CD4-positive, alpha-beta T cell (primary cell): ENCODE measurements at regions not wholly inside any gene's neighbourhood (a gene's known extent, or its start where the extent isn't known, plus 50 kb on each side); places are given as distances from the start of the nearest gene placed in this dataset.

Experiments used
- ATAC-seq: fragments of 200-7000 bp; cut with Tn5 transposase; one replicate; pipeline ENCODE4 v1.10.0; 2022; ENCODE audit warnings: mild to moderate bottlenecking; ENCODE audit not compliant: poor library complexity
- CTCF ChIA-PET: fragments of 350-600 bp; sonication (Branson Sonifier 250); formaldehyde crosslinking; loops from one replicate; lab custom pipeline; 2021; ENCODE audit warnings: antibody characterized with exemption, inconsistent platforms; lab: Charles Lee
- POLR2A ChIA-PET: fragments of 350-600 bp; sonication (Branson Sonifier 250); formaldehyde crosslinking; loops from one replicate; lab custom pipeline; 2021; ENCODE audit warnings: antibody characterized with exemption, inconsistent platforms; lab: Charles Lee
- DNase-seq, 14 experiments: peaks; one replicate each; pipeline ENCODE4 v3.0.0-alpha.2; 2013 to 2020; ENCODE audit warnings: mixed read lengths in 2 of 14
- H3K27ac ChIP-seq, 2 donors: one replicate each; pipeline versions ENCODE4 v1.5.1 to v1.7.0; 2013; ENCODE audit warnings: low read length in 2 of 2, low read depth in 1 of 2, mild to moderate bottlenecking in 1 of 2
- H3K27me3 ChIP-seq, 2 experiments: 1 replicate in 1 of 2; 2 replicates in 1 of 2; pipeline versions ENCODE4 v1.6.1 to v1.7.0; 2013; ENCODE audit warnings: low read length in 2 of 2, control low read depth in 1 of 2, mild to moderate bottlenecking in 1 of 2, moderate library complexity in 1 of 2; ENCODE audit not compliant: insufficient read depth in 2 of 2, control insufficient read depth in 1 of 2
- H3K36me3 ChIP-seq: one replicate; pipeline ENCODE4 v1.6.1; 2013; ENCODE audit warnings: low read length, control low read depth; ENCODE audit not compliant: insufficient read depth
- H3K4me1 ChIP-seq: one replicate; pipeline ENCODE4 v1.6.1; 2013; ENCODE audit warnings: low read length, control low read depth; ENCODE audit not compliant: insufficient read depth
- H3K4me3 ChIP-seq: one replicate; pipeline ENCODE4 v1.5.1; 2013; ENCODE audit warnings: mild to moderate bottlenecking, low read length, moderate library complexity
- H3K9me3 ChIP-seq, 2 experiments: 1 replicate in 1 of 2; 2 replicates in 1 of 2; pipeline versions ENCODE4 v1.6.1 to v1.7.0; 2013; ENCODE audit warnings: low read length in 2 of 2, mild to moderate bottlenecking in 2 of 2, control low read depth in 1 of 2, moderate library complexity in 1 of 2; ENCODE audit not compliant: control insufficient read depth in 1 of 2, insufficient read depth in 1 of 2
- H3K27ac Mint-ChIP-seq: one replicate; pipeline ENCODE4 v1.8.0; 2020; ENCODE audit warnings: mixed read lengths
- H3K27me3 Mint-ChIP-seq: one replicate; pipeline ENCODE4 v1.8.0; 2021; ENCODE audit warnings: mixed read lengths
- H3K36me3 Mint-ChIP-seq: one replicate; pipeline ENCODE4 v1.8.0; 2021; ENCODE audit warnings: low read depth, mixed read lengths
- H3K4me1 Mint-ChIP-seq: one replicate; pipeline ENCODE4 v1.8.0; 2021; ENCODE audit warnings: low read depth, mixed read lengths
- H3K4me3 Mint-ChIP-seq: one replicate; pipeline ENCODE4 v1.8.0; 2020; ENCODE audit warnings: mild to moderate bottlenecking, mixed read lengths
- H3K9me3 Mint-ChIP-seq: one replicate; pipeline ENCODE4 v1.8.0; 2020; ENCODE audit warnings: mixed read lengths
- CTCF ChIP-seq: fragments of 200-600 bp; IDR thresholded peaks from one replicate; pipeline ENCODE4 v1.8.0; 2022; ENCODE audit warnings: antibody characterized with exemption, mild to moderate bottlenecking
- intact Hi-C, 2 experiments: fragments of 100-400 bp; cut with DNase I in 1 of 2; cut with micrococcal nuclease in 1 of 2; formaldehyde crosslinking; loops; one replicate each; pipeline versions ENCODE4 v1.15.1 to v1.9.0; 2023 to 2025; cut with DNase I, micrococcal nuclease

GRCh38 chr12:110996415-110996814, 76.0 kb upstream of the MYL2 start:
- no peak for ATAC-seq

GRCh38 chr12:110995615-110996014, 75.2 kb upstream of the MYL2 start:
- Histone ChIP-seq H3K9me3 (peaks cover 19 to 22% of the 10 kb centered on the region in 2 experiments), H3K27me3 (peaks cover 0 to 6% of the 10 kb centered on the region in 2 experiments), H3K4me1 (no peaks in the 10 kb centered on the region), H3K4me3 (no peak overlapping the region), H3K36me3 (no peaks in the 10 kb centered on the region), H3K27ac (no peak overlapping the region)
- no peak overlapping the region for H3K27ac Mint-ChIP-seq
- intact Hi-C loops: no loop called here
- ChIA-PET CTCF (no interaction called here), POLR2A (no interaction called here)
- ATAC-seq (no peak), DNase-seq (no peak)
- peaks cover 3% of the 10 kb centered on the region for H3K9me3 Mint-ChIP-seq
- no peak overlapping the region for H3K4me3 Mint-ChIP-seq
- no peaks in the 10 kb centered on the region for H3K4me1 Mint-ChIP-seq
- no peaks in the 10 kb centered on the region for H3K36me3 Mint-ChIP-seq
- no peak for TF ChIP-seq CTCF
- peaks cover 7% of the 10 kb centered on the region for H3K27me3 Mint-ChIP-seq

More at GRCh38 chr12:110996415-110996814, 76.0 kb upstream of the MYL2 start:
- Histone ChIP-seq H3K9me3 (peaks cover 19 to 22% of the 10 kb centered on the region in 2 experiments), H3K4me3 (no peak overlapping the region), H3K27me3 (peaks cover 0 to 6% of the 10 kb centered on the region in 2 experiments), H3K36me3 (no peaks in the 10 kb centered on the region), H3K27ac (no peak overlapping the region), H3K4me1 (no peaks in the 10 kb centered on the region)
- H3K36me3 Mint-ChIP-seq: no peaks in the 10 kb centered on the region
- peaks cover 6% of the 10 kb centered on the region for H3K27me3 Mint-ChIP-seq
- no peak overlapping the region for H3K4me3 Mint-ChIP-seq
- ChIA-PET POLR2A (no interaction called here), CTCF (no interaction called here)
- no peak for TF ChIP-seq CTCF
- H3K27ac Mint-ChIP-seq: no peak overlapping the region
- no peaks in the 10 kb centered on the region for H3K4me1 Mint-ChIP-seq
- intact Hi-C loops: no loop called here
- peaks cover 3% of the 10 kb centered on the region for H3K9me3 Mint-ChIP-seq
- DNase-seq: no peak

GRCh38 chr12:110995016-110995415, 74.6 kb upstream of the MYL2 start:
- no peak overlapping the region for H3K27ac ChIP-seq
- ChIA-PET POLR2A (no interaction called here), CTCF (no interaction called here)
- no peaks in the 10 kb centered on the region for H3K4me1 Mint-ChIP-seq
- TF ChIP-seq CTCF: no peak
- no peak overlapping the region for H3K4me3 Mint-ChIP-seq
- peaks cover 3% of the 10 kb centered on the region for H3K9me3 Mint-ChIP-seq
- H3K27ac Mint-ChIP-seq: no peak overlapping the region
- intact Hi-C loops: no loop called here
- no peak overlapping the region for H3K4me3 ChIP-seq
- H3K27me3 ChIP-seq: peaks cover 0 to 6% of the 10 kb centered on the region in 2 experiments
- H3K36me3 Mint-ChIP-seq: no peaks in the 10 kb centered on the region
- peaks cover 13% of the 10 kb centered on the region for H3K27me3 Mint-ChIP-seq
- no peaks in the 10 kb centered on the region for H3K36me3 ChIP-seq
- no peak for ATAC-seq
- H3K9me3 ChIP-seq: peaks cover 16 to 22% of the 10 kb centered on the region in 2 experiments
- no peak for DNase-seq
- H3K4me1 ChIP-seq: no peaks in the 10 kb centered on the region
